ENCODE measurements at regions not wholly inside any gene's neighbourhood (a gene's known extent, or its start where the extent isn't known, plus 50 kb on each side); places are given as distances from the start of the nearest gene placed in this dataset.

GRCh38 chr1:48106049-48106448 lies 108.9 kb upstream of the TRABD2B start (continued):
- TF ChIP-seq, protein P1, sequence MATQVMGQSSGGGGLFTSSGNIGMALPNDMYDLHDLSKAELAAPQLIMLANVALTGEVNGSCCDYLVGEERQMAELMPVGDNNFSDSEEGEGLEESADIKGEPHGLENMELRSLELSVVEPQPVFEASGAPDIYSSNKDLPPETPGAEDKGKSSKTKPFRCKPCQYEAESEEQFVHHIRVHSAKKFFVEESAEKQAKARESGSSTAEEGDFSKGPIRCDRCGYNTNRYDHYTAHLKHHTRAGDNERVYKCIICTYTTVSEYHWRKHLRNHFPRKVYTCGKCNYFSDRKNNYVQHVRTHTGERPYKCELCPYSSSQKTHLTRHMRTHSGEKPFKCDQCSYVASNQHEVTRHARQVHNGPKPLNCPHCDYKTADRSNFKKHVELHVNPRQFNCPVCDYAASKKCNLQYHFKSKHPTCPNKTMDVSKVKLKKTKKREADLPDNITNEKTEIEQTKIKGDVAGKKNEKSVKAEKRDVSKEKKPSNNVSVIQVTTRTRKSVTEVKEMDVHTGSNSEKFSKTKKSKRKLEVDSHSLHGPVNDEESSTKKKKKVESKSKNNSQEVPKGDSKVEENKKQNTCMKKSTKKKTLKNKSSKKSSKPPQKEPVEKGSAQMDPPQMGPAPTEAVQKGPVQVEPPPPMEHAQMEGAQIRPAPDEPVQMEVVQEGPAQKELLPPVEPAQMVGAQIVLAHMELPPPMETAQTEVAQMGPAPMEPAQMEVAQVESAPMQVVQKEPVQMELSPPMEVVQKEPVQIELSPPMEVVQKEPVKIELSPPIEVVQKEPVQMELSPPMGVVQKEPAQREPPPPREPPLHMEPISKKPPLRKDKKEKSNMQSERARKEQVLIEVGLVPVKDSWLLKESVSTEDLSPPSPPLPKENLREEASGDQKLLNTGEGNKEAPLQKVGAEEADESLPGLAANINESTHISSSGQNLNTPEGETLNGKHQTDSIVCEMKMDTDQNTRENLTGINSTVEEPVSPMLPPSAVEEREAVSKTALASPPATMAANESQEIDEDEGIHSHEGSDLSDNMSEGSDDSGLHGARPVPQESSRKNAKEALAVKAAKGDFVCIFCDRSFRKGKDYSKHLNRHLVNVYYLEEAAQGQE (IDR thresholded peaks at IDR 0.05; ENCODE audit: unreplicated experiment), result no peak
- TF ChIP-seq POLR2AphosphoS5 (IDR thresholded peaks at IDR 0.05; ENCODE audit: low read depth), result no peak

- no peaks in the 10 kb centered on the region for H3K36me3 Mint-ChIP-seq (ENCODE audit: low read depth)
- Histone ChIP-seq H3K27me3 (ENCODE audit: insufficient read depth) (no peaks in the 10 kb centered on the region), H3K4me2 (no peak overlapping the region), H3K4me3 (no peak overlapping the region), H2AFZ (no peak overlapping the region), H4K20me1 (replicated peaks; ENCODE audit: insufficient read depth) (no peaks in the 10 kb centered on the region), H3K27ac (ENCODE audit: low read depth) (no peak overlapping the region), H3K9me2 (ENCODE audit: insufficient read depth) (no peaks in the 10 kb centered on the region), H3K4me1 (ENCODE audit: insufficient read depth) (peaks cover 7% of the 10 kb centered on the region; the same call in 1 of the 2 replicates), H3K36me3 (ENCODE audit: insufficient read depth) (no peaks in the 10 kb centered on the region), H3F3A (replicated peaks; ENCODE audit: low read depth) (no peaks in the 10 kb centered on the region), H3K79me2 (replicated peaks; ENCODE audit: insufficient read depth) (no peaks in the 10 kb centered on the region)
- no peak overlapping the region for H3K27ac Mint-ChIP-seq
- ATAC-seq, result no peak; the same call in 2 of the 3 replicates
- peaks cover 7% of the 10 kb centered on the region for H3K4me1 Mint-ChIP-seq
- H3K9me3 Mint-ChIP-seq, result no peaks in the 10 kb centered on the region
- no peak overlapping the region for H3K4me3 Mint-ChIP-seq
- peak; percentile 15 for DNase-seq (ENCODE audit: low spot score)
- TF ChIP-seq, protein P2, sequence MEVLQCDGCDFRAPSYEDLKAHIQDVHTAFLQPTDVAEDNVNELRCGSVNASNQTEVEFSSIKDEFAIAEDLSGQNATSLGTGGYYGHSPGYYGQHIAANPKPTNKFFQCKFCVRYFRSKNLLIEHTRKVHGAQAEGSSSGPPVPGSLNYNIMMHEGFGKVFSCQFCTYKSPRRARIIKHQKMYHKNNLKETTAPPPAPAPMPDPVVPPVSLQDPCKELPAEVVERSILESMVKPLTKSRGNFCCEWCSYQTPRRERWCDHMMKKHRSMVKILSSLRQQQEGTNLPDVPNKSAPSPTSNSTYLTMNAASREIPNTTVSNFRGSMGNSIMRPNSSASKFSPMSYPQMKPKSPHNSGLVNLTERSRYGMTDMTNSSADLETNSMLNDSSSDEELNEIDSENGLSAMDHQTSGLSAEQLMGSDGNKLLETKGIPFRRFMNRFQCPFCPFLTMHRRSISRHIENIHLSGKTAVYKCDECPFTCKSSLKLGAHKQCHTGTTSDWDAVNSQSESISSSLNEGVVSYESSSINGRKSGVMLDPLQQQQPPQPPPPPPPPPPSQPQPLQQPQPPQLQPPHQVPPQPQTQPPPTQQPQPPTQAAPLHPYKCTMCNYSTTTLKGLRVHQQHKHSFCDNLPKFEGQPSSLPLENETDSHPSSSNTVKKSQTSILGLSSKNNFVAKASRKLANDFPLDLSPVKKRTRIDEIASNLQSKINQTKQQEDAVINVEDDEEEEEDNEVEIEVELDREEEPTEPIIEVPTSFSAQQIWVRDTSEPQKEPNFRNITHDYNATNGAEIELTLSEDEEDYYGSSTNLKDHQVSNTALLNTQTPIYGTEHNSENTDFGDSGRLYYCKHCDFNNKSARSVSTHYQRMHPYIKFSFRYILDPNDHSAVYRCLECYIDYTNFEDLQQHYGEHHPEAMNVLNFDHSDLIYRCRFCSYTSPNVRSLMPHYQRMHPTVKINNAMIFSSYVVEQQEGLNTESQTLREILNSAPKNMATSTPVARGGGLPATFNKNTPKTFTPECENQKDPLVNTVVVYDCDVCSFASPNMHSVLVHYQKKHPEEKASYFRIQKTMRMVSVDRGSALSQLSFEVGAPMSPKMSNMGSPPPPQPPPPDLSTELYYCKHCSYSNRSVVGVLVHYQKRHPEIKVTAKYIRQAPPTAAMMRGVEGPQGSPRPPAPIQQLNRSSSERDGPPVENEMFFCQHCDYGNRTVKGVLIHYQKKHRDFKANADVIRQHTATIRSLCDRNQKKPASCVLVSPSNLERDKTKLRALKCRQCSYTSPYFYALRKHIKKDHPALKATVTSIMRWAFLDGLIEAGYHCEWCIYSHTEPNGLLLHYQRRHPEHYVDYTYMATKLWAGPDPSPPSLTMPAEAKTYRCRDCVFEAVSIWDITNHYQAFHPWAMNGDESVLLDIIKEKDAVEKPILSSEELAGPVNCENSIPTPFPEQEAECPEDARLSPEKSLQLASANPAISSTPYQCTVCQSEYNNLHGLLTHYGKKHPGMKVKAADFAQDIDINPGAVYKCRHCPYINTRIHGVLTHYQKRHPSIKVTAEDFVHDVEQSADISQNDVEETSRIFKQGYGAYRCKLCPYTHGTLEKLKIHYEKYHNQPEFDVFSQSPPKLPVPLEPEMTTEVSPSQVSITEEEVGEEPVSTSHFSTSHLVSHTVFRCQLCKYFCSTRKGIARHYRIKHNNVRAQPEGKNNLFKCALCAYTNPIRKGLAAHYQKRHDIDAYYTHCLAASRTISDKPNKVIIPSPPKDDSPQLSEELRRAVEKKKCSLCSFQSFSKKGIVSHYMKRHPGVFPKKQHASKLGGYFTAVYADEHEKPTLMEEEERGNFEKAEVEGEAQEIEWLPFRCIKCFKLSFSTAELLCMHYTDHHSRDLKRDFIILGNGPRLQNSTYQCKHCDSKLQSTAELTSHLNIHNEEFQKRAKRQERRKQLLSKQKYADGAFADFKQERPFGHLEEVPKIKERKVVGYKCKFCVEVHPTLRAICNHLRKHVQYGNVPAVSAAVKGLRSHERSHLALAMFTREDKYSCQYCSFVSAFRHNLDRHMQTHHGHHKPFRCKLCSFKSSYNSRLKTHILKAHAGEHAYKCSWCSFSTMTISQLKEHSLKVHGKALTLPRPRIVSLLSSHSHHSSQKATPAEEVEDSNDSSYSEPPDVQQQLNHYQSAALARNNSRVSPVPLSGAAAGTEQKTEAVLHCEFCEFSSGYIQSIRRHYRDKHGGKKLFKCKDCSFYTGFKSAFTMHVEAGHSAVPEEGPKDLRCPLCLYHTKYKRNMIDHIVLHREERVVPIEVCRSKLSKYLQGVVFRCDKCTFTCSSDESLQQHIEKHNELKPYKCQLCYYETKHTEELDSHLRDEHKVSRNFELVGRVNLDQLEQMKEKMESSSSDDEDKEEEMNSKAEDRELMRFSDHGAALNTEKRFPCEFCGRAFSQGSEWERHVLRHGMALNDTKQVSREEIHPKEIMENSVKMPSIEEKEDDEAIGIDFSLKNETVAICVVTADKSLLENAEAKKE (CRISPR knock-in tag; IDR thresholded peaks at IDR 0.05), result no peak
- TF ChIP-seq ZNF331 (CRISPR knock-in tag; IDR thresholded peaks at IDR 0.05; ENCODE audit: low read depth) (no peak), STAT1 (IDR thresholded peaks at IDR 0.05; ENCODE audit: unreplicated experiment) (no peak), CREB1 (CRISPR knock-in tag; IDR thresholded peaks at IDR 0.05; ENCODE audit: low read depth) (no peak), EZH2phosphoT487 (IDR thresholded peaks at IDR 0.05; ENCODE audit: unreplicated experiment) (no peak), JUNB (IDR thresholded peaks at IDR 0.05; ENCODE audit: unreplicated experiment) (no peak)
- TF ChIP-seq, protein P3, sequence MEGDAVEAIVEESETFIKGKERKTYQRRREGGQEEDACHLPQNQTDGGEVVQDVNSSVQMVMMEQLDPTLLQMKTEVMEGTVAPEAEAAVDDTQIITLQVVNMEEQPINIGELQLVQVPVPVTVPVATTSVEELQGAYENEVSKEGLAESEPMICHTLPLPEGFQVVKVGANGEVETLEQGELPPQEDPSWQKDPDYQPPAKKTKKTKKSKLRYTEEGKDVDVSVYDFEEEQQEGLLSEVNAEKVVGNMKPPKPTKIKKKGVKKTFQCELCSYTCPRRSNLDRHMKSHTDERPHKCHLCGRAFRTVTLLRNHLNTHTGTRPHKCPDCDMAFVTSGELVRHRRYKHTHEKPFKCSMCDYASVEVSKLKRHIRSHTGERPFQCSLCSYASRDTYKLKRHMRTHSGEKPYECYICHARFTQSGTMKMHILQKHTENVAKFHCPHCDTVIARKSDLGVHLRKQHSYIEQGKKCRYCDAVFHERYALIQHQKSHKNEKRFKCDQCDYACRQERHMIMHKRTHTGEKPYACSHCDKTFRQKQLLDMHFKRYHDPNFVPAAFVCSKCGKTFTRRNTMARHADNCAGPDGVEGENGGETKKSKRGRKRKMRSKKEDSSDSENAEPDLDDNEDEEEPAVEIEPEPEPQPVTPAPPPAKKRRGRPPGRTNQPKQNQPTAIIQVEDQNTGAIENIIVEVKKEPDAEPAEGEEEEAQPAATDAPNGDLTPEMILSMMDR (conservative IDR thresholded peaks at IDR 0.05; ENCODE audit: low read depth in 2 of 2), result peak; percentile 42 to 57
- H3K27me3 Mint-ChIP-seq (ENCODE audit: insufficient read depth, low read depth, poor library complexity), result peaks cover 7% of the 10 kb centered on the region
These were observed 108.0 kb upstream of the TRABD2B start for GRCh38 chr1:48105165-48105564.
